Peyer's patch (tissue), 4 donors: ENCODE measurements at regions not wholly inside any gene's neighbourhood (a gene's known extent, or its start where the extent isn't known, plus 50 kb on each side); places are given as distances from the start of the nearest gene placed in this dataset.

Source experiments
- DNase-seq, 3 donors: peaks; one replicate each; pipeline ENCODE4 v3.0.0-alpha.2; 2017 to 2019
- H3K27ac ChIP-seq, 4 donors: fragments of 200-600 bp; sonication (generic); one replicate each; pipeline ENCODE4 v1.5.1; 2016 to 2019
- H3K27me3 ChIP-seq, 2 donors: fragments of 200-600 bp; sonication (generic); one replicate each; pipeline ENCODE4 v1.5.1; 2019
- H3K36me3 ChIP-seq, 3 donors: fragments of 200-600 bp; sonication (generic); one replicate each; pipeline ENCODE4 v1.5.1; 2016 to 2019
- H3K4me1 ChIP-seq, 4 donors: fragments of 200-600 bp; sonication (generic); one replicate each; pipeline ENCODE4 v1.5.1; 2016 to 2019
- H3K4me3 ChIP-seq, 4 donors: fragments of 200-600 bp; sonication (generic); 1 replicate in 3 of 4; 2 replicates in 1 of 4; pipeline ENCODE4 v1.5.1; 2016 to 2019; ENCODE audit warnings: mild to moderate bottlenecking in 1 of 4
- H3K9me3 ChIP-seq, 4 donors: fragments of 200-600 bp; sonication (generic); one replicate each; pipeline ENCODE4 v1.5.1; 2016 to 2019; ENCODE audit warnings: mild to moderate bottlenecking in 1 of 4
- POLR2A ChIP-seq, 2 donors: fragments of 450-650 bp; IDR thresholded peaks; one replicate each; pipeline ENCODE4 v1.5.1; 2017; ENCODE audit warnings: antibody characterized with exemption in 2 of 2, mild to moderate bottlenecking in 2 of 2, moderate library complexity in 2 of 2
- TF ChIP-seq, protein P1 (sequence below), 6 experiments: fragments of 450-650 bp in 4 of 6; fragments of 200-600 bp in 2 of 6; sonication (generic) in 1 of 6; IDR thresholded peaks; one replicate each; pipeline ENCODE4 v1.5.1; 2017 to 2019; ENCODE audit warnings: antibody characterized with exemption in 6 of 6, mild to moderate bottlenecking in 3 of 6, moderate library complexity in 1 of 6

- no peak for DNase-seq
- Histone ChIP-seq H3K4me1 (no peaks in the 10 kb centered on the region), H3K4me3 (no peak overlapping the region), H3K36me3 (no peaks in the 10 kb centered on the region), H3K27ac (no peak overlapping the region), H3K27me3 (no peaks in the 10 kb centered on the region), H3K9me3 (no peaks in the 10 kb centered on the region)
- no peak for TF ChIP-seq POLR2A (IDR thresholded peaks at IDR 0.05)
- TF ChIP-seq, protein P1, sequence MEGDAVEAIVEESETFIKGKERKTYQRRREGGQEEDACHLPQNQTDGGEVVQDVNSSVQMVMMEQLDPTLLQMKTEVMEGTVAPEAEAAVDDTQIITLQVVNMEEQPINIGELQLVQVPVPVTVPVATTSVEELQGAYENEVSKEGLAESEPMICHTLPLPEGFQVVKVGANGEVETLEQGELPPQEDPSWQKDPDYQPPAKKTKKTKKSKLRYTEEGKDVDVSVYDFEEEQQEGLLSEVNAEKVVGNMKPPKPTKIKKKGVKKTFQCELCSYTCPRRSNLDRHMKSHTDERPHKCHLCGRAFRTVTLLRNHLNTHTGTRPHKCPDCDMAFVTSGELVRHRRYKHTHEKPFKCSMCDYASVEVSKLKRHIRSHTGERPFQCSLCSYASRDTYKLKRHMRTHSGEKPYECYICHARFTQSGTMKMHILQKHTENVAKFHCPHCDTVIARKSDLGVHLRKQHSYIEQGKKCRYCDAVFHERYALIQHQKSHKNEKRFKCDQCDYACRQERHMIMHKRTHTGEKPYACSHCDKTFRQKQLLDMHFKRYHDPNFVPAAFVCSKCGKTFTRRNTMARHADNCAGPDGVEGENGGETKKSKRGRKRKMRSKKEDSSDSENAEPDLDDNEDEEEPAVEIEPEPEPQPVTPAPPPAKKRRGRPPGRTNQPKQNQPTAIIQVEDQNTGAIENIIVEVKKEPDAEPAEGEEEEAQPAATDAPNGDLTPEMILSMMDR (IDR thresholded peaks at IDR 0.05) = no peak
Observed at GRCh38 chr12:118780939-118781338, 200.4 kb upstream of the SRRM4 start.

GRCh38 chr12:118781692-118782091 lies 199.6 kb upstream of the SRRM4 start:
- Histone ChIP-seq H3K27ac (no peak overlapping the region), H3K4me1 (no peaks in the 10 kb centered on the region), H3K36me3 (no peaks in the 10 kb centered on the region), H3K4me3 (no peak overlapping the region), H3K9me3 (no peaks in the 10 kb centered on the region), H3K27me3 (no peaks in the 10 kb centered on the region)
- DNase-seq = no peak
- TF ChIP-seq, protein P1 (IDR thresholded peaks at IDR 0.05) = no peak
- TF ChIP-seq POLR2A (IDR thresholded peaks at IDR 0.05) = no peak

DNA sequence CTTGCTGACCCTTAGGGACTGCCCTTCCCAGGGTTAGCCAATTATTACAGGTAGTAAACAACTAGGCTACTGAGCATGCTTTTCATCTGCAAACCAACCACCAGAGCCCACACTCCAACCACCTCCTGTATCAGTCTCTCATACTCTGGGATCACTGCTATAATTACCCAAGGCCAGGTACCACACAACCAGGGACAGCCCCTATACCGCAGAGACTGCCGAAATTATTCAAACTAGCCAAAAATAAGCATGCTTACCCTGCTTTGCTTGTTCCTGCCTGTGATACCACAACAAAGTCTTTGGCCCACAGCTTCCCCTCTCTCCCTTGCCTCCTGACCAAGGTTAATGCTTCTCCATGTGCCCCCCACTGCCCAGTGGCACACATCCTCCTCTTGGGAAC lies 197.6 kb upstream of the SRRM4 start:
- no peak for DNase-seq
- Histone ChIP-seq H3K4me1 (no peaks in the 10 kb centered on the region), H3K4me3 (no peak overlapping the region), H3K9me3 (no peaks in the 10 kb centered on the region), H3K27ac (no peak overlapping the region), H3K27me3 (no peaks in the 10 kb centered on the region), H3K36me3 (no peaks in the 10 kb centered on the region)
- TF ChIP-seq, protein P1 (IDR thresholded peaks at IDR 0.05) = no peak
- no peak for TF ChIP-seq POLR2A (IDR thresholded peaks at IDR 0.05)

GRCh38 chr12:118790578-118790977 lies 190.8 kb upstream of the SRRM4 start:
- Histone ChIP-seq H3K27ac (no peak overlapping the region), H3K4me1 (no peaks in the 10 kb centered on the region), H3K27me3 (no peaks in the 10 kb centered on the region), H3K9me3 (no peaks in the 10 kb centered on the region), H3K4me3 (no peak overlapping the region), H3K36me3 (no peaks in the 10 kb centered on the region)
- TF ChIP-seq POLR2A (IDR thresholded peaks at IDR 0.05) = no peak
- TF ChIP-seq, protein P1 (IDR thresholded peaks at IDR 0.05) = no peak
- no peak for DNase-seq

- Histone ChIP-seq H3K4me3 (no peak overlapping the region), H3K9me3 (no peaks in the 10 kb centered on the region), H3K36me3 (no peaks in the 10 kb centered on the region), H3K27ac (no peak overlapping the region), H3K27me3 (no peaks in the 10 kb centered on the region), H3K4me1 (no peaks in the 10 kb centered on the region)
- TF ChIP-seq POLR2A (IDR thresholded peaks at IDR 0.05) = no peak
- TF ChIP-seq, protein P1 (IDR thresholded peaks at IDR 0.05) = no peak
- no peak for DNase-seq
Observed at GRCh38 chr12:118813778-118814357, 167.5 kb upstream of the SRRM4 start.

DNA sequence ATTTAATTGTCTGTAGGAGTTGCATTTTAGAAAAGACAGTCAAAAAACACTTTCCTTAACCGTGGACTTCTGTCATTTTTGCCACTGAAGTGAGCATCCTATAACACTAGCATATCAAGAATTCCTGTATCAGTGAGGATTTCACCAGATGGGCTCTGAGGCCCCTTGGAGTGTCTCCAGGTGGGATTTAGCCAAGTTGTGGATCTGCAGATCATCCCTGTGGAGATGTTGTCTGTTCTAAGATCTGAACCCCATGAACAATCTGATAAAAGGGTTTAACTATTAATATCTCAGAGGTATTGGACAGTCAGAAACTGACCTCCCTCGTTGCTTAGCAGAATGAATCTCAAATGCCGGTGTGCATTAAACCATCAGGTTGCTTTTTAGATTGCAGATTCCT lies 165.0 kb upstream of the SRRM4 start:
- Histone ChIP-seq H3K27ac (no peak overlapping the region), H3K4me3 (no peak overlapping the region), H3K27me3 (no peaks in the 10 kb centered on the region), H3K9me3 (no peaks in the 10 kb centered on the region), H3K36me3 (no peaks in the 10 kb centered on the region), H3K4me1 (no peaks in the 10 kb centered on the region)
- DNase-seq = no peak
- no peak for TF ChIP-seq POLR2A (IDR thresholded peaks at IDR 0.05)
- TF ChIP-seq, protein P1 (IDR thresholded peaks at IDR 0.05) = no peak
